ENCODE measurements at regions not wholly inside any gene's neighbourhood (a gene's known extent, or its start where the extent isn't known, plus 50 kb on each side); places are given as distances from the start of the nearest gene placed in this dataset.

GRCh38 chr18:2336690-2337392 lies 234.5 kb downstream of the METTL4 start:
- FAIRE-seq, result no peak

GRCh38 chr18:2337552-2338141 lies 233.7 kb downstream of the METTL4 start:
- peak; percentile 23 for FAIRE-seq

- FAIRE-seq, result no peak
Observed at GRCh38 chr18:2338601-2339000, 232.7 kb downstream of the METTL4 start.

GRCh38 chr18:2340335-2340734 lies 231.0 kb downstream of the METTL4 start:
- no peak for FAIRE-seq

GRCh38 chr18:2348003-2348402 lies 223.3 kb downstream of the METTL4 start:
- FAIRE-seq, result no peak

GRCh38 chr18:2351126-2351850 lies 220.0 kb downstream of the METTL4 start:
- no peak for FAIRE-seq

- FAIRE-seq, result no peak
Observed at GRCh38 chr18:2354292-2354691, 217.0 kb downstream of the METTL4 start.

- no peak for FAIRE-seq
Observed at GRCh38 chr18:2356906-2357305, 214.4 kb downstream of the METTL4 start.

- FAIRE-seq, result no peak
Observed at GRCh38 chr18:2360861-2361260, 210.4 kb downstream of the METTL4 start.

GRCh38 chr18:2368102-2368501 lies 203.2 kb downstream of the METTL4 start:
- FAIRE-seq, result no peak

- FAIRE-seq, result no peak
Observed at GRCh38 chr18:2376707-2377106, 194.6 kb downstream of the METTL4 start.

- no peak for FAIRE-seq
Observed at GRCh38 chr18:2380101-2380500, 191.2 kb downstream of the METTL4 start.

GRCh38 chr18:2381539-2381938 lies 189.8 kb downstream of the METTL4 start:
- FAIRE-seq, result no peak

- no peak for FAIRE-seq
Observed at GRCh38 chr18:2387588-2387987, 183.7 kb downstream of the METTL4 start.

GRCh38 chr18:2390158-2390557 lies 181.1 kb downstream of the METTL4 start:
- FAIRE-seq, result no peak

- no peak for FAIRE-seq
Observed at GRCh38 chr18:2391470-2391869, 179.8 kb downstream of the METTL4 start.

- FAIRE-seq, result no peak
Observed at GRCh38 chr18:2392446-2392845, 178.9 kb downstream of the METTL4 start.

- no peak for FAIRE-seq
Observed at GRCh38 chr18:2394684-2395083, 176.6 kb downstream of the METTL4 start.

- FAIRE-seq, result no peak
Observed at GRCh38 chr18:2395427-2396161, 175.7 kb downstream of the METTL4 start.

- FAIRE-seq, result no peak
Observed at GRCh38 chr18:2396162-2396505, 175.2 kb downstream of the METTL4 start.

GRCh38 chr18:2400701-2401196 lies 170.6 kb downstream of the METTL4 start:
- FAIRE-seq, result no peak

- FAIRE-seq, result no peak
Observed at GRCh38 chr18:2402084-2402483, 169.2 kb downstream of the METTL4 start.

- FAIRE-seq, result no peak
Observed at GRCh38 chr18:2406544-2406943, 164.8 kb downstream of the METTL4 start.
